Brain microvascular endothelial cell (primary cell): ENCODE measurements at regions not wholly inside any gene's neighbourhood (a gene's known extent, or its start where the extent isn't known, plus 50 kb on each side); places are given as distances from the start of the nearest gene placed in this dataset.
"Not testable (repeated sequence)": the region's sequence is repeated elsewhere in the genome, so short reads cannot be mapped to it uniquely, and the experiment has no call there.

ENCODE experiments used
- DNase-seq: peaks from one replicate; pipeline ENCODE4 v3.0.0-alpha.2; 2020
- H3K27ac ChIP-seq: fragments of 250-450 bp; sonication (Bioruptor Pico); 2 replicates; pipeline ENCODE4 v1.5.1; 2020; ENCODE audit warnings: mild to moderate bottlenecking, moderate library complexity
- H3K27me3 ChIP-seq: fragments of 250-450 bp; sonication (Bioruptor Pico); replicated peaks from 2 replicates; pipeline ENCODE4 v1.5.1; 2020; ENCODE audit warnings: mild to moderate bottlenecking
- H3K36me3 ChIP-seq: fragments of 250-450 bp; sonication (Bioruptor Pico); replicated peaks from 2 replicates; pipeline ENCODE4 v1.5.1; 2020; ENCODE audit warnings: mild to moderate bottlenecking
- H3K4me3 ChIP-seq: 2 replicates; pipeline ENCODE4 v1.5.1; 2011; ENCODE audit warnings: low read depth, mild to moderate bottlenecking, control low read depth, low read length, moderate library complexity
- CTCF ChIP-seq: IDR thresholded peaks from 2 replicates; pipeline ENCODE4 v1.5.1; 2011; ENCODE audit warnings: low read depth, mild to moderate bottlenecking, moderate library complexity, low read length, control low read depth, inconsistent platforms; ENCODE audit errors: missing control alignments
- in situ Hi-C: cut with HindIII; loops from 2 replicates; pipeline ENCODE4 v1.10.0; 2017; ENCODE audit warnings: low sequenced_read_pairs, low pct_ligation_motif_present

GRCh38 chr1:68706639-68707317 lies 209.9 kb upstream of the DEPDC1 start:
- no peaks in the 10 kb centered on the region for H3K27me3 ChIP-seq
- no peak for DNase-seq
- TF ChIP-seq CTCF = no peak
- H3K27ac ChIP-seq = no peak overlapping the region
- H3K36me3 ChIP-seq = no peaks in the 10 kb centered on the region
- no peak overlapping the region for H3K4me3 ChIP-seq
- in situ Hi-C loops = no loop called here

GRCh38 chr1:68717330-68717729 lies 220.4 kb upstream of the DEPDC1 start:
- in situ Hi-C loops = no loop called here
- H3K27me3 ChIP-seq = no peaks in the 10 kb centered on the region
- TF ChIP-seq CTCF = no peak
- no peak overlapping the region for H3K27ac ChIP-seq
- no peaks in the 10 kb centered on the region for H3K36me3 ChIP-seq
- no peak overlapping the region for H3K4me3 ChIP-seq
- no peak for DNase-seq

- no peak overlapping the region for H3K27ac ChIP-seq
- in situ Hi-C loops = no loop called here
- H3K36me3 ChIP-seq = no peaks in the 10 kb centered on the region
- TF ChIP-seq CTCF = no peak
- no peak overlapping the region for H3K4me3 ChIP-seq
- H3K27me3 ChIP-seq = no peaks in the 10 kb centered on the region
- DNase-seq = no peak
Observed at GRCh38 chr1:68720476-68720875, 223.6 kb upstream of the DEPDC1 start.

- in situ Hi-C loops = no loop called here
- Histone ChIP-seq H3K36me3 (no peaks in the 10 kb centered on the region), H3K27ac (no peak overlapping the region), H3K4me3 (no peak overlapping the region), H3K27me3 (no peaks in the 10 kb centered on the region)
- TF ChIP-seq CTCF = no peak
- no peak for DNase-seq
Observed at GRCh38 chr1:68723791-68724190, 226.9 kb upstream of the DEPDC1 start.

GRCh38 chr1:68725001-68725752 lies 228.3 kb upstream of the DEPDC1 start:
- Histone ChIP-seq H3K27me3 (no peaks in the 10 kb centered on the region), H3K27ac (no peak overlapping the region), H3K4me3 (no peak overlapping the region), H3K36me3 (no peaks in the 10 kb centered on the region)
- in situ Hi-C loops = no loop called here
- TF ChIP-seq CTCF = no peak
- DNase-seq = no peak

GRCh38 chr1:68739486-68739885 lies 242.6 kb upstream of the DEPDC1 start:
- H3K4me3 ChIP-seq, DNase-seq, in situ Hi-C loops, H3K27ac ChIP-seq, H3K36me3 ChIP-seq, H3K27me3 ChIP-seq: not testable (repeated sequence)
